ENCODE measurements at regions not wholly inside any gene's neighbourhood (a gene's known extent, or its start where the extent isn't known, plus 50 kb on each side); places are given as distances from the start of the nearest gene placed in this dataset.

DNA sequence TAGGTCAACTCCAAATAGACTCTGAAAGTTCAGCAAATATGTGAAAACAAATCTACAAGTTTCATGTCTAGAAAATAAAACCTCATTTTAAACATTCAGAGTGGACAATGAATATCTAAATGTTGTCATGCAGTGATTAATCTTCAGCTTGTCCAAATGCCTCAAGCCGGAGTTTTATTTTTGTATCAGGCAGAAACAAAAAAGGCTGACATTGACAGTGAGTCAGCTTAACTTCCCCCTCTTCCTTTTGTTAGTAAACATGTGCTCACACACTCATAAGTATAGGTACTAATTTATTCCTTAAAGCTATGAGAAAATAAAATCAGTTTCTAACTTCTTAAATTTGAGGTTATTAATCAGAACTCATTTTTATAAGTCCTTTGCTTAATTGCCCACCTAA lies 467.9 kb upstream of the DAB2 start:
- TF ChIP-seq POLR2A (IDR thresholded peaks at IDR 0.05) = no peak
- TF ChIP-seq CTCF (IDR thresholded peaks at IDR 0.05) = no peak
- H3K27ac ChIP-seq = no peak overlapping the region
- H3K4me3 ChIP-seq = no peak overlapping the region
- no peaks in the 10 kb centered on the region for H3K4me1 ChIP-seq
- no peak for DNase-seq
- H3K9me3 ChIP-seq = no peaks in the 10 kb centered on the region
- intact Hi-C loops (cut with DNase I; ENCODE audit: low total_unique reads) = no loop called here
- no peaks in the 10 kb centered on the region for H3K36me3 ChIP-seq
- no peaks in the 10 kb centered on the region for H3K27me3 ChIP-seq

DNA sequence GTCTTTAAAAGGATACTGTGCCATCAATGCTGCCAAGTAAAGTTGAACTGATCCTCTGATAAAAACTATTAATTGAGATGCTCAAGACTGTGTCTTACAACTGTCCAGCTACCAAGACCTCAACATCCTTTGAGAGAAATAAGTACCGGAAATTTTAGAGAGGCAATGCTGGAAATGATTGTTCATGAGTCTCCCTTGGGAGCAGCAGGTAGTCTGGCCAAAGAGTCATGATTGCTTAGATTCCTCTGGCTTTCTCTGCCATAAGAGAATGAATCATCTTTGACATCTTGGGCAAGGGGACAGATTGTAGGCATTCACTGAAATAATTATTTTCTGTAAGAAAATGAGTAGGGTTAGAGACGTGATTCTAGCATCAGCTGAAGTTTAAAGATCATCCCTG lies 466.6 kb upstream of the DAB2 start:
- H3K27me3 ChIP-seq = no peaks in the 10 kb centered on the region
- intact Hi-C loops (cut with DNase I; ENCODE audit: low total_unique reads) = no loop called here

GRCh38 chr5:39880985-39881384 lies 456.2 kb upstream of the DAB2 start:
- H3K27me3 ChIP-seq = no peaks in the 10 kb centered on the region
- H3K9me3 ChIP-seq = no peaks in the 10 kb centered on the region
- H3K27ac ChIP-seq = no peak overlapping the region
- no peaks in the 10 kb centered on the region for H3K4me1 ChIP-seq
- intact Hi-C loops (cut with DNase I; ENCODE audit: low total_unique reads) = no loop called here
- no peak overlapping the region for H3K4me3 ChIP-seq
- TF ChIP-seq POLR2A (IDR thresholded peaks at IDR 0.05) (no peak), CTCF (IDR thresholded peaks at IDR 0.05) (no peak)
- DNase-seq = no peak
- no peaks in the 10 kb centered on the region for H3K36me3 ChIP-seq

More for the DNA sequence above, 466.6 kb upstream of the DAB2 start:
- Histone ChIP-seq H3K36me3 (no peaks in the 10 kb centered on the region), H3K27ac (no peak overlapping the region), H3K4me1 (no peaks in the 10 kb centered on the region), H3K9me3 (no peaks in the 10 kb centered on the region), H3K4me3 (no peak overlapping the region)
- TF ChIP-seq CTCF (IDR thresholded peaks at IDR 0.05) (no peak), POLR2A (IDR thresholded peaks at IDR 0.05) (no peak)
- no peak for DNase-seq

DNA sequence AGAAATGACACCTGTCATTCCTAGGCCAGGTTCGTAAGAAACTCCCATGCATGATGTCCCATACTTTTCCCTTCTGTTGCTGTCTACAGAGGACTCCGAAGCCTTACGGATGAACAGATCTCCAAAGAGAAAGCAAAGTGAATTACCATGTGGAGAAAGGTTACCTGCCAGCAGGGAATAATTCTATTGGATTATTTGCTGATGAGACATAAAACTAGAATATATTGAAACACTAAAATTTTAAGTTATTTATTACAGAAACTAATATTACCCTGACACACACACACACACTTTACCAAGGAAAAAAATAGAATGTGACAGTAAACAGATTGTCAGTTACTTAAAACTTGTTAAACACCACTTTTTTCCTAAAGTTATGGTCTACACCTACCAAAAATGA lies 452.7 kb upstream of the DAB2 start:
- Histone ChIP-seq H3K9me3 (no peaks in the 10 kb centered on the region), H3K36me3 (no peaks in the 10 kb centered on the region), H3K27ac (no peak overlapping the region), H3K4me3 (no peak overlapping the region), H3K27me3 (no peaks in the 10 kb centered on the region), H3K4me1 (no peaks in the 10 kb centered on the region)
- TF ChIP-seq POLR2A (IDR thresholded peaks at IDR 0.05) (no peak), CTCF (IDR thresholded peaks at IDR 0.05) (no peak)
- no peak for DNase-seq
- intact Hi-C loops (cut with DNase I; ENCODE audit: low total_unique reads) = no loop called here

- Histone ChIP-seq H3K4me1 (no peaks in the 10 kb centered on the region), H3K27me3 (no peaks in the 10 kb centered on the region), H3K36me3 (no peaks in the 10 kb centered on the region), H3K9me3 (no peaks in the 10 kb centered on the region), H3K4me3 (no peak overlapping the region), H3K27ac (no peak overlapping the region)
- intact Hi-C loops (cut with DNase I; ENCODE audit: low total_unique reads) = no loop called here
- no peak for DNase-seq
- no peak for TF ChIP-seq CTCF (IDR thresholded peaks at IDR 0.05)
- no peak for TF ChIP-seq POLR2A (IDR thresholded peaks at IDR 0.05)
Measured at GRCh38 chr5:39876146-39876545, 451.4 kb upstream of the DAB2 start.

Measured in uterus (tissue), 3 donors.